ENCODE measurements at regions not wholly inside any gene's neighbourhood (a gene's known extent, or its start where the extent isn't known, plus 50 kb on each side); places are given as distances from the start of the nearest gene placed in this dataset.
"Not testable (repeated sequence)": the region's sequence is repeated elsewhere in the genome, so short reads cannot be mapped to it uniquely, and the experiment has no call there.

- POLR2A ChIA-PET; H3K4me3 Mint-ChIP-seq; H3K36me3 Mint-ChIP-seq; H3K4me3 ChIP-seq (ENCODE audit: low read length); H3K27me3 ChIP-seq (ENCODE audit: insufficient read depth, low read length, poor library complexity, severe bottlenecking); CTCF ChIA-PET; H3K9me3 Mint-ChIP-seq; H3K4me1 Mint-ChIP-seq; H3K9me3 ChIP-seq (ENCODE audit: low read length); H3K4me1 ChIP-seq (ENCODE audit: insufficient read depth, low read length); H3K27ac Mint-ChIP-seq; DNase-seq; H3K36me3 ChIP-seq (ENCODE audit: insufficient read depth, low read length); H3K27ac ChIP-seq (ENCODE audit: low read depth, low read length): not testable (repeated sequence)
- peaks cover 2 to 15% of the 10 kb centered on the region in 2 donors for H3K27me3 Mint-ChIP-seq
Observed at GRCh38 chr2:44073667-44074066, 77.9 kb upstream of the LRPPRC start.

- H3K36me3 ChIP-seq (ENCODE audit: insufficient read depth, low read length); H3K27me3 ChIP-seq (ENCODE audit: insufficient read depth, low read length, poor library complexity, severe bottlenecking); H3K9me3 Mint-ChIP-seq; H3K4me1 ChIP-seq (ENCODE audit: insufficient read depth, low read length); H3K4me3 Mint-ChIP-seq; H3K4me3 ChIP-seq (ENCODE audit: low read length); H3K4me1 Mint-ChIP-seq; POLR2A ChIA-PET; H3K36me3 Mint-ChIP-seq; H3K27ac Mint-ChIP-seq; CTCF ChIA-PET; H3K27ac ChIP-seq (ENCODE audit: low read depth, low read length); H3K9me3 ChIP-seq (ENCODE audit: low read length); DNase-seq: not testable (repeated sequence)
- peaks cover 2 to 11% of the 10 kb centered on the region in 2 donors for H3K27me3 Mint-ChIP-seq
Observed at GRCh38 chr2:44074795-44075194, 79.0 kb upstream of the LRPPRC start.

GRCh38 chr2:44075541-44075940, 79.8 kb upstream of the LRPPRC start:
- no peak overlapping the region for H3K27ac Mint-ChIP-seq
- POLR2A ChIA-PET = no interaction called here
- CTCF ChIA-PET = interaction anchor here (1.1 kb wide), 1 partner anchor 397 kb away, joined by 3 read pairs; no protein-coding TSS in a partner anchor

GRCh38 chr2:44077942-44078511, 82.2 kb upstream of the LRPPRC start:
- CTCF ChIA-PET = interaction anchor here (0.6 kb wide), 1 partner anchor 124 kb away, joined by 3 read pairs; no protein-coding TSS in a partner anchor

More at GRCh38 chr2:44075541-44075940, 79.8 kb upstream of the LRPPRC start:
- Histone ChIP-seq H3K27ac (ENCODE audit: low read depth, low read length) (no peak overlapping the region), H3K4me3 (ENCODE audit: low read length) (no peak overlapping the region), H3K9me3 (ENCODE audit: low read length) (no peaks in the 10 kb centered on the region), H3K27me3 (ENCODE audit: insufficient read depth, low read length, poor library complexity, severe bottlenecking) (no peaks in the 10 kb centered on the region), H3K4me1 (ENCODE audit: insufficient read depth, low read length) (no peaks in the 10 kb centered on the region), H3K36me3 (ENCODE audit: insufficient read depth, low read length) (no peaks in the 10 kb centered on the region)
- Mint-ChIP-seq H3K9me3 (no peaks in the 10 kb centered on the region), H3K36me3 (no peaks in the 10 kb centered on the region), H3K4me3 (no peak overlapping the region), H3K27me3 (peaks cover 2 to 7% of the 10 kb centered on the region in 2 donors), H3K4me1 (no peaks in the 10 kb centered on the region)
- DNase-seq = no peak

GRCh38 chr2:44079686-44080085, 83.9 kb upstream of the LRPPRC start:
- DNase-seq = no peak
- Mint-ChIP-seq H3K4me3 (no peak overlapping the region), H3K27me3 (no peaks in the 10 kb centered on the region), H3K27ac (no peak overlapping the region), H3K9me3 (no peaks in the 10 kb centered on the region), H3K36me3 (no peaks in the 10 kb centered on the region), H3K4me1 (peaks cover 5 to 9% (median 6%) of the 10 kb centered on the region in 3 donors)
- no peaks in the 10 kb centered on the region for H3K9me3 ChIP-seq (ENCODE audit: low read length)
- POLR2A ChIA-PET = no interaction called here
- H3K27ac ChIP-seq (ENCODE audit: low read depth, low read length) = no peak overlapping the region
- H3K27me3 ChIP-seq (ENCODE audit: insufficient read depth, low read length, poor library complexity, severe bottlenecking) = no peaks in the 10 kb centered on the region
- no peaks in the 10 kb centered on the region for H3K36me3 ChIP-seq (ENCODE audit: insufficient read depth, low read length)
- CTCF ChIA-PET = interaction anchor here (1.7 kb wide), 1 partner anchor 36 kb away, joined by 3 read pairs; no protein-coding TSS in a partner anchor
- H3K4me1 ChIP-seq (ENCODE audit: insufficient read depth, low read length) = no peaks in the 10 kb centered on the region
- no peak overlapping the region for H3K4me3 ChIP-seq (ENCODE audit: low read length)

More at GRCh38 chr2:44077942-44078511, 82.2 kb upstream of the LRPPRC start:
- H3K27ac Mint-ChIP-seq = no peak overlapping the region
- POLR2A ChIA-PET = no interaction called here
- Histone ChIP-seq H3K9me3 (ENCODE audit: low read length) (no peaks in the 10 kb centered on the region), H3K4me1 (ENCODE audit: insufficient read depth, low read length) (no peaks in the 10 kb centered on the region), H3K27me3 (ENCODE audit: insufficient read depth, low read length, poor library complexity, severe bottlenecking) (no peaks in the 10 kb centered on the region), H3K27ac (ENCODE audit: low read depth, low read length) (no peak overlapping the region), H3K36me3 (ENCODE audit: insufficient read depth, low read length) (no peaks in the 10 kb centered on the region), H3K4me3 (ENCODE audit: low read length) (no peak overlapping the region)
- H3K9me3 Mint-ChIP-seq = no peaks in the 10 kb centered on the region
- H3K4me3 Mint-ChIP-seq = no peak overlapping the region
- peaks cover 5 to 9% (median 6%) of the 10 kb centered on the region in 3 donors for H3K4me1 Mint-ChIP-seq
- no peak for DNase-seq
- no peaks in the 10 kb centered on the region for H3K36me3 Mint-ChIP-seq
- H3K27me3 Mint-ChIP-seq = peaks cover 1% of the 10 kb centered on the region in 2 donors

GRCh38 chr2:44083054-44083453, 85.6 kb upstream of the PPM1B start:
- POLR2A ChIA-PET = no interaction called here
- H3K27ac Mint-ChIP-seq = no peak overlapping the region

GRCh38 chr2:44084850-44085249, 83.8 kb upstream of the PPM1B start:
- Mint-ChIP-seq H3K4me3 (no peak overlapping the region), H3K27ac (peak overlapping the region in 1 of 8 donors; percentile 57), H3K36me3 (no peaks in the 10 kb centered on the region), H3K27me3 (no peaks in the 10 kb centered on the region), H3K9me3 (no peaks in the 10 kb centered on the region), H3K4me1 (peaks cover 11 to 20% (median 12%) of the 10 kb centered on the region in 3 donors)
- H3K27me3 ChIP-seq (ENCODE audit: insufficient read depth, low read length, poor library complexity, severe bottlenecking) = no peaks in the 10 kb centered on the region
- no peak for DNase-seq
- peaks cover 5% of the 10 kb centered on the region for H3K4me1 ChIP-seq (ENCODE audit: insufficient read depth, low read length)
- POLR2A ChIA-PET = no interaction called here
- H3K27ac ChIP-seq (ENCODE audit: low read depth, low read length) = no peak overlapping the region
- H3K9me3 ChIP-seq (ENCODE audit: low read length) = no peaks in the 10 kb centered on the region
- H3K4me3 ChIP-seq (ENCODE audit: low read length) = no peak overlapping the region
- CTCF ChIA-PET = interaction anchor here (0.9 to 1.3 kb wide), 2 partner anchors 83 to 353 kb away, joined by 3 to 4 read pairs; no protein-coding TSS in a partner anchor
- no peaks in the 10 kb centered on the region for H3K36me3 ChIP-seq (ENCODE audit: insufficient read depth, low read length)

More at GRCh38 chr2:44083054-44083453, 85.6 kb upstream of the PPM1B start:
- Histone ChIP-seq H3K4me1 (ENCODE audit: insufficient read depth, low read length) (peaks cover 5% of the 10 kb centered on the region), H3K36me3 (ENCODE audit: insufficient read depth, low read length) (no peaks in the 10 kb centered on the region), H3K27me3 (ENCODE audit: insufficient read depth, low read length, poor library complexity, severe bottlenecking) (no peaks in the 10 kb centered on the region), H3K9me3 (ENCODE audit: low read length) (no peaks in the 10 kb centered on the region), H3K27ac (ENCODE audit: low read depth, low read length) (no peak overlapping the region), H3K4me3 (ENCODE audit: low read length) (no peak overlapping the region)
- Mint-ChIP-seq H3K4me1 (peaks cover 11 to 18% (median 12%) of the 10 kb centered on the region in 3 donors), H3K9me3 (no peaks in the 10 kb centered on the region), H3K4me3 (no peak overlapping the region), H3K27me3 (no peaks in the 10 kb centered on the region), H3K36me3 (no peaks in the 10 kb centered on the region)
- no peak for DNase-seq
- CTCF ChIA-PET = interaction anchor here (0.6 to 1.1 kb wide), 2 partner anchors 213 to 280 kb away, joined by 3 read pairs; no protein-coding TSS in a partner anchor

- H3K9me3 ChIP-seq (ENCODE audit: low read length) = no peaks in the 10 kb centered on the region
- no peak overlapping the region for H3K4me3 ChIP-seq (ENCODE audit: low read length)
- peaks cover 5% of the 10 kb centered on the region for H3K4me1 ChIP-seq (ENCODE audit: insufficient read depth, low read length)
- H3K4me3 Mint-ChIP-seq = peak overlapping the region in 1 of 7 donors; percentile 81
- H3K27me3 ChIP-seq (ENCODE audit: insufficient read depth, low read length, poor library complexity, severe bottlenecking) = no peaks in the 10 kb centered on the region
- no peak overlapping the region for H3K27ac ChIP-seq (ENCODE audit: low read depth, low read length)
- no peaks in the 10 kb centered on the region for H3K9me3 Mint-ChIP-seq
- H3K36me3 ChIP-seq (ENCODE audit: insufficient read depth, low read length) = no peaks in the 10 kb centered on the region
- H3K4me1 Mint-ChIP-seq = peaks cover 15 to 32% (median 16%) of the 10 kb centered on the region in 3 donors
- H3K27me3 Mint-ChIP-seq = no peaks in the 10 kb centered on the region
- ChIA-PET POLR2A (no interaction called here), CTCF (interaction anchor here (0.7 to 2.7 kb wide), 14 partner anchors 12 to 869 kb away, joined by 3 to 9 read pairs (median 4); no protein-coding TSS in a partner anchor)
- H3K27ac Mint-ChIP-seq = no peak overlapping the region
- no peak for DNase-seq
- H3K36me3 Mint-ChIP-seq = no peaks in the 10 kb centered on the region
Observed at GRCh38 chr2:44086629-44087028, 82.0 kb upstream of the PPM1B start.
